ENCODE measurements at regions not wholly inside any gene's neighbourhood (a gene's known extent, or its start where the extent isn't known, plus 50 kb on each side); places are given as distances from the start of the nearest gene placed in this dataset.
A peak's percentile ranks its signal among the peaks of the same experiment; 100 is the strongest.
"Not testable (repeated sequence)": the region's sequence is repeated elsewhere in the genome, so short reads cannot be mapped to it uniquely, and the experiment has no call there.

DNA sequence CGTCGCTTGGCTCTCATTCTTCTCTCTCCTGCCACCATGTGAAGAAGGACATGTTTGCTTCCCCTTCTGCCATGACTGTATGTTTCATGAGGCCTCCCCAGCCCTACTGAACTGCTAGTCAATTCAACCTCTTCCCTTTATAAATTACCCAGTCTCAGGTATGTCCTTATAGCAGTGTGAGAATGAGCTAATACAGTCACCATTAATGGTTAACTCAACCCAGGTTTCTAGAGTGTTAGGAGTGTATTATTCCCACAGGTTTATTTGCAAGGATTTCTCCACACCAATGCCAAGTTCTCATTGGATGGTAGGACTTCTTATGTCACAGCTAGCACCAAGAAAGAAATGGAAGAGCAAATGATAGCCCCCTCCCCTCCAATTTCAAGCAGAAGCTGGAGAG is 71.9 kb downstream of the DYNAP start:
- no peak for TF ChIP-seq CTCF (IDR thresholded peaks at IDR 0.05; ENCODE audit: insufficient read depth, low read depth, low read length)
- H3K4me3 ChIP-seq (ENCODE audit: low read depth, low read length) = no peak overlapping the region
- DNase-seq (ENCODE audit: low read depth) = no peak

DNA sequence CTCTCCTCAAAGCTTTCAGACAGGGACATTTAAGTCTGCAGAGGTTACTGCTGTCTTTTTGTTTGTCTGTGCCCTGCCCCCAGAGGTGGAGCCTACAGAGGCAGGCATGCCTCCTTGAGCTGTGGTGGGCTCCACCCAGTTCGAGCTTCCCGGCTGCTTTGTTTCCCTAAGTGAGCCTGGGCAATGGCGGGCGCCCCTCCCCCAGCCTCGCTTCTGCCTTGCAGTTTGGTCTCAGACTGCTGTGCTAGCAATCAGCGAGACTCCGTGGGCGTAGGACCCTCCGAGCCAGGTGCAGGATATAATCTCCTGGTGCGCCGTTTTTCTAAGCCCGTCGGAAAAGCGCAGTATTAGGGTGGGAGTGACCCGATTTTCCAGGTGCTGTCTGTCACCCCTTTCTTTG is 78.7 kb downstream of the DYNAP start:
- DNase-seq (ENCODE audit: low read depth); H3K4me3 ChIP-seq (ENCODE audit: low read depth, low read length): not testable (repeated sequence)

- DNase-seq (ENCODE audit: low read depth) = peak; percentile 57
- H3K4me3 ChIP-seq (ENCODE audit: low read depth, low read length) = no peak overlapping the region
- TF ChIP-seq CTCF (IDR thresholded peaks at IDR 0.05; ENCODE audit: insufficient read depth, low read depth, low read length) = peak; percentile 57
Observed at GRCh38 chr18:54671291-54671881, 80.3 kb downstream of the DYNAP start.

DNA sequence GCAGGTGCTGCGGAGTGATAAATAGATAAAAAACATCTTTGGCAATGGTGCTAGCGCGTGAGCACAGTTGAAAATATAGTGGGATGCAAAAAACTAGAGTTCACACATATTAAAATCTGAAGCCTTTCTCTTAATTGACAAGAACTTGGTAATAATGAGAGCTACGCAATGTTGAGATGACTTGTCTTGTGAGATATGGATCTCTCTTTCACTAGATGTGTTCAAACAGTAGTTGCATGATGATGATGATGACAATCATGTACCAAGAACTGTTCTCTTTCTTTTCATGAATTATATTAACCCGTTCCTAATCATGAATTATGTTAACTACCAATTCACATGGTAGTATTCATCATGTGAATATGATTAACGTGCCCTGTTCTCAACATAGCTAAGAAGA is 81.1 kb downstream of the DYNAP start:
- TF ChIP-seq CTCF (IDR thresholded peaks at IDR 0.05; ENCODE audit: insufficient read depth, low read depth, low read length) = no peak
- no peak overlapping the region for H3K4me3 ChIP-seq (ENCODE audit: low read depth, low read length)
- DNase-seq (ENCODE audit: low read depth) = no peak

GRCh38 chr18:54672846-54673475 is 81.9 kb downstream of the DYNAP start:
- TF ChIP-seq CTCF (IDR thresholded peaks at IDR 0.05; ENCODE audit: insufficient read depth, low read depth, low read length) = no peak
- H3K4me3 ChIP-seq (ENCODE audit: low read depth, low read length) = no peak overlapping the region
- DNase-seq (ENCODE audit: low read depth) = no peak

DNA sequence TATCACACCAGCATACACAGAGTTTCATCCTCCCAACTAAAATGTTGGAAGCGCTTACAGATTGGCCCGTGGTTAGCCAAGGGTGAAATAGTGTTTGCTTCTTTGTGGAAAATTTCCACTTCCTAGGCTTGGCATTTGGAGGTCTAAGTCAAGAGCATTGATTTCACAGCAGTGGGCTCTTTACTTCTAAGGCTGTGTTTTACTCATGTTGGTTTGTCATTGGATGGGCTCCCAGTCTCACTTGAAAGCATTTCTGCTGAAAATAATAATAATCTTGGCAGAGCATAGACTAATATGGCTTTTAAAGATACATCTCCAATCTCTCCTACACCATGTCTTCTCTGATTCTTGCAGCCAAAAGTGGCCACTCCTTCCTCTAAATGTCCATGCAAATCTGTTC is 82.9 kb downstream of the DYNAP start:
- no peak for TF ChIP-seq CTCF (IDR thresholded peaks at IDR 0.05; ENCODE audit: insufficient read depth, low read depth, low read length)
- no peak for DNase-seq (ENCODE audit: low read depth)
- no peak overlapping the region for H3K4me3 ChIP-seq (ENCODE audit: low read depth, low read length)

DNA sequence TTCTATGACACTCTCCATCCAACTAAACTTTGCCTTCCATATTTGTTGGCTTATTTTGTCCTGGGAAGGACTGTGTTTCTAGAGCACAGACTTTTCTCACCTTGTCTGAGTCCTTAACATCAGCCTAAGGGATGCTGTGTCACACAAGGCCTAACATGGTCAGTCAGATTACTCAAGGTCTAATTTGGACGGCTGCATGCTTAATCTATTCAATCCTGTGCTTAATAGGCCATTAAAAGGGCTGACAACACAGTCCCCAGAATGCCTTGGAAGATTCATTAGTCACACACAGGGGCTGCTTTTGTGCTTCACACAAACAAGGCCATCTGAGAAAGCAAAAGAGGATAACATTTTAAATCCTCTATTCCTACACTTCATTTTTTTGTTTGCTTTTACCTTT is 84.0 kb downstream of the DYNAP start:
- no peak overlapping the region for H3K4me3 ChIP-seq (ENCODE audit: low read depth, low read length)
- DNase-seq (ENCODE audit: low read depth) = no peak
- TF ChIP-seq CTCF (IDR thresholded peaks at IDR 0.05; ENCODE audit: insufficient read depth, low read depth, low read length) = no peak
